NB4 (cell line): ENCODE measurements at regions not wholly inside any gene's neighbourhood (a gene's known extent, or its start where the extent isn't known, plus 50 kb on each side); places are given as distances from the start of the nearest gene placed in this dataset.

Source experiments
- DNase-seq: peaks from one replicate; pipeline ENCODE4 v3.0.0; 2010; ENCODE audit warnings: low read depth
- H3K4me3 ChIP-seq: one replicate; pipeline ENCODE4 v1.5.1; 2011; ENCODE audit warnings: mild to moderate bottlenecking, low read depth, low read length, moderate library complexity
- MYC ChIP-seq: IDR thresholded peaks from 2 replicates; pipeline ENCODE4 v1.6.1; 2011; ENCODE audit warnings: low read depth, low read length
- POLR2A ChIP-seq: IDR thresholded peaks from 2 replicates; pipeline ENCODE4 v1.6.1; 2011; ENCODE audit warnings: mild to moderate bottlenecking; ENCODE audit not compliant: insufficient read length; ENCODE audit errors: extremely low read depth
- TF ChIP-seq, protein P1 (sequence below): IDR thresholded peaks from one replicate; pipeline ENCODE4 v1.5.1; 2012; ENCODE audit warnings: low read depth, low read length
- TF ChIP-seq, protein P2 (sequence below): IDR thresholded peaks from 2 replicates; pipeline ENCODE4 v1.6.1; 2011; ENCODE audit warnings: low read depth, low read length

DNA sequence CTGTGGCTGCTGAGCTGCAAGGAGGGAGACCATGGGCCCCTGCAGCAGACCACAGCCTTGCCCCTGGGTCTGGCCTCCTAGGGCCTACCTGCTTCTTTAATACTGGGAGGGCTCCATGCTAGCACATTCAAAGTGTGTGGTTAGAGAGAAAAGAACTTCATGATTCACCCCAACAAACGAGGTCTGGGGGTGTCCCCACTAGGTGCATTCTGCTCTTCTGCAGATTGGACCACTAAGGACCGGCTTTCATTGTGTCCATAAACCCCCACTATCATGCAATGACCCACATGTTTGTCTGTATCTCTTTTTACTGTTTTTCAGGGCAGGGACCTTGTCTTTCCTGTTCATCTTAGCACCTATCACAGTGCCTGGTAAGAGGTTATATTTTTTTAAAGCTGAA is 185.4 kb downstream of the OMA1 start:
- DNase-seq: no peak
- H3K4me3 ChIP-seq: no peak overlapping the region
- no peak for TF ChIP-seq POLR2A
- TF ChIP-seq, protein P1, sequence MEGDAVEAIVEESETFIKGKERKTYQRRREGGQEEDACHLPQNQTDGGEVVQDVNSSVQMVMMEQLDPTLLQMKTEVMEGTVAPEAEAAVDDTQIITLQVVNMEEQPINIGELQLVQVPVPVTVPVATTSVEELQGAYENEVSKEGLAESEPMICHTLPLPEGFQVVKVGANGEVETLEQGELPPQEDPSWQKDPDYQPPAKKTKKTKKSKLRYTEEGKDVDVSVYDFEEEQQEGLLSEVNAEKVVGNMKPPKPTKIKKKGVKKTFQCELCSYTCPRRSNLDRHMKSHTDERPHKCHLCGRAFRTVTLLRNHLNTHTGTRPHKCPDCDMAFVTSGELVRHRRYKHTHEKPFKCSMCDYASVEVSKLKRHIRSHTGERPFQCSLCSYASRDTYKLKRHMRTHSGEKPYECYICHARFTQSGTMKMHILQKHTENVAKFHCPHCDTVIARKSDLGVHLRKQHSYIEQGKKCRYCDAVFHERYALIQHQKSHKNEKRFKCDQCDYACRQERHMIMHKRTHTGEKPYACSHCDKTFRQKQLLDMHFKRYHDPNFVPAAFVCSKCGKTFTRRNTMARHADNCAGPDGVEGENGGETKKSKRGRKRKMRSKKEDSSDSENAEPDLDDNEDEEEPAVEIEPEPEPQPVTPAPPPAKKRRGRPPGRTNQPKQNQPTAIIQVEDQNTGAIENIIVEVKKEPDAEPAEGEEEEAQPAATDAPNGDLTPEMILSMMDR: no peak

DNA sequence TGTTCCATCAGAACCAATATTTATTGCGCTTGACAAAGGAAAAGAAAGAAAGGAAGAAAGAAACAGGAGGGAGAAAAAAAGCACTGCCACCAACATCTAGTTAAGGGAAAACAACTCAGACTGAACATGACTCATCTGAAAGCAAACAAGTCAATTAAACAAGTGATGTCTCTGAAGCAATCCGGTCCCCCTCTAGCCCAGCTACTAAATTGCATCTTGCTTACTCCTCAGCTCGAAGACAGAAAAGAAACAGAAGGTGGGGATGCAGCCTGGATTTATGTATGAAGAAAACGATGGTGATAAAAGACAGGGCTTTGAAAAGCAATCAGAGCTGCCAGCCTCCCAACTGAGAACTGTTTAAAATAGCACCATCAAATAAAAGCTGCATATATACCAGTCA is 188.2 kb downstream of the OMA1 start:
- no peak overlapping the region for H3K4me3 ChIP-seq
- TF ChIP-seq, protein P1: no peak
- TF ChIP-seq, protein P2, sequence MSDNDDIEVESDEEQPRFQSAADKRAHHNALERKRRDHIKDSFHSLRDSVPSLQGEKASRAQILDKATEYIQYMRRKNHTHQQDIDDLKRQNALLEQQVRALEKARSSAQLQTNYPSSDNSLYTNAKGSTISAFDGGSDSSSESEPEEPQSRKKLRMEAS: no peak
- TF ChIP-seq MYC (no peak), POLR2A (no peak)
- no peak for DNase-seq

DNA sequence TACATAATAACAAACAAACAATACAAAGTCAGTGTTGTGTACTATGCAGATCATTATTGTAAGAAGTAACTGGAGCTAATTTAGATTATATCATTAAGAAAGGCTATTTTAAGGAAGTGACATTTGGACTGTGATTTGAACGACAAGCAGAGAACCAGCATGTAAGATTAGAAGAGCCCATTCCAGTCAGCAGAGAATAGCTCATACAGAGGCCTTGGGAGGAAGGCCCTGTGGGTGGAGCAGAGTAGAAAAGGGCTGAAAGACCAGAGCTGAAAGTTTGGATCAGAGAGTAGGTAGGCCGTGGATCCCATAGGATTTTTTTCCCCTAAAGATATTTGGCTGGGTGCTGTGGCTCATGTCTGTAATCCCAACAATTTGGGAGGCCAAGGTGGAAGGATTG is 190.1 kb downstream of the OMA1 start:
- DNase-seq: no peak
- H3K4me3 ChIP-seq: no peak overlapping the region
- TF ChIP-seq, protein P2: no peak
- TF ChIP-seq, protein P1: no peak
- no peak for TF ChIP-seq POLR2A
- no peak for TF ChIP-seq MYC

DNA sequence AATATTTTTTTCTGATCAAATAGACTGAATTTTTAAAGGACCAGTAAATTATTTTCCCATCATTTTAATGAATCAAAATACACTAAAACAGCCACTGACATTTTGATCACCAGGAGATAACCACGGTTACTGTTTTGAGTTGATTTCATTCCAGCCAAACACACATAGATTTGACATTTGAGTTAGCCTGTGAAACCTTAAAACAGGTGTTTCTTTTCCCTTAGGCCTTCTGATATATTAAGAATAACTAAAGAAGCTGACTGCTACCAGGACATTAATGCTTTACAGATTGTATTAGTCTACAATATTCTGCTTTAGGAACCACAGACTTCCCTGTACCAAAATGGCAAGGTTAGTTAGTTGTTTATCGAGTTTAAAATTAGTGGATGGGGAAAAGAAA is 193.4 kb downstream of the OMA1 start:
- no peak overlapping the region for H3K4me3 ChIP-seq
- TF ChIP-seq MYC: no peak
- TF ChIP-seq POLR2A: no peak
- TF ChIP-seq, protein P1: no peak
- TF ChIP-seq, protein P2: no peak
- DNase-seq: no peak

DNA sequence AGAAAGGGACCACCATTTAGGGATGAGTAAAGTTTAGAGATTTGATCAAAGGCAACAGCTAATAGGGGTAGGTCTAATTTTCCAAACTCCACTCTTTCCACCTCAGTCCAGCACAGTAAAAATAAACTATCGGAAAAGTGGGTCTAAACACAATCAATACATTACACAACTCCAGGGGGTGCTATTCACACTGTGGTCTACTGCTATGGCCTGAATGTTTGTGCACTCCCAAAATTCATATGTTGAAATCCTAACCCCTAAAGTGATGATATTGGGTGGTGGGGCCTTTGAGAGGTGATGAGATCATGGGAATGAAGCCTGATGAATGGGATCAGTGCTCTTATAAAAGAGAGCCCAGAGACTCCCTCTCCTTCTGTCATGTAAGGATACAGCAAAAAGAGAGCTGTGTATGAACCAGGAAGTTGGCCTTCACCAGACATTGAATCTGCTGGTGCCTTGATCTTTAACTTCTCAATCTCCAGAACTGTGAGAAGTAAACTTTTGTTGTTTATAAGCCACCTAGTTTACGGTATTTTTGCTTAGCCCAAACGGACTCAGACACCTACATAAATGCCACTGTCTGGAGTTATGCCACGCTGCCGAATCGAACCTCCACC is 193.9 kb downstream of the OMA1 start:
- H3K4me3 ChIP-seq: no peak overlapping the region
- DNase-seq: no peak
- no peak for TF ChIP-seq POLR2A
- TF ChIP-seq, protein P1: no peak
- no peak for TF ChIP-seq MYC
- TF ChIP-seq, protein P2: no peak

DNA sequence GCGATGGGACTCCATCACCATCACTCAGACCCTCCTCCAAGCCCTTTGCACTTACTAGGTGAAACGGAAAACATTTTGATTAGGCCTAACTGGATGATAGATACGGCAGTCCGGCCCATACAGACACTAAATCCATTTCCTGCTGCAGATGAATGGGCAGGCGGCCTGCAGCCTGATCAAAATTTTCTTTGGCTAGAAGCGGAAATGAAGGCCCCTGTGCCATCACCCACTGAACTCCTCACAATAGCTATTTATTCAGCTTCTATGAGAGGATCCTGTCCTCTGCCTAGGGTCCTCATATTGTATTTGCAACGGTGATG is 200.5 kb downstream of the OMA1 start:
- DNase-seq: no peak
- H3K4me3 ChIP-seq: no peak overlapping the region
- no peak for TF ChIP-seq POLR2A
- TF ChIP-seq, protein P2: no peak
- TF ChIP-seq, protein P1: no peak
- no peak for TF ChIP-seq MYC
